Mesenchymal stem cell (in vitro differentiated cells and primary cell): ENCODE measurements at regions not wholly inside any gene's neighbourhood (a gene's known extent, or its start where the extent isn't known, plus 50 kb on each side); places are given as distances from the start of the nearest gene placed in this dataset.

Experiments
- DNase-seq: peaks from one replicate; pipeline ENCODE4 v3.0.0-alpha.2; 2013
- H2AFZ ChIP-seq: one replicate; pipeline ENCODE4 v1.6.1; 2013; ENCODE audit warnings: low read depth, mild to moderate bottlenecking, control low read depth, inconsistent platforms, low read length, moderate library complexity
- H2AK5ac ChIP-seq: 2 replicates; pipeline ENCODE4 v1.6.1; 2013; ENCODE audit warnings: low read length, moderate library complexity, mild to moderate bottlenecking, inconsistent platforms; ENCODE audit not compliant: severe bottlenecking
- H2BK120ac ChIP-seq: one replicate; pipeline ENCODE4 v1.6.1; 2013; ENCODE audit warnings: low read depth, mild to moderate bottlenecking, inconsistent platforms, low read length, moderate library complexity
- H2BK12ac ChIP-seq, 2 experiments: one replicate each; pipeline ENCODE4 v1.6.1; 2013; ENCODE audit warnings: inconsistent platforms in 2 of 2, low read length in 2 of 2, mild to moderate bottlenecking in 2 of 2, moderate library complexity in 2 of 2, control low read depth in 1 of 2
- H2BK15ac ChIP-seq: one replicate; pipeline ENCODE4 v1.6.1; 2013; ENCODE audit warnings: mild to moderate bottlenecking, low read depth, inconsistent platforms; ENCODE audit not compliant: poor library complexity, severe bottlenecking
- H2BK5ac ChIP-seq: 2 replicates; pipeline ENCODE4 v1.6.1; 2013; ENCODE audit warnings: low read depth, mild to moderate bottlenecking, low read length, control low read depth, inconsistent platforms; ENCODE audit not compliant: poor library complexity, severe bottlenecking
- H3K14ac ChIP-seq, 2 experiments: one replicate each; pipeline ENCODE4 v1.6.1; 2013; ENCODE audit warnings: inconsistent platforms in 2 of 2, low read length in 2 of 2, control low read depth in 1 of 2, mild to moderate bottlenecking in 1 of 2, moderate library complexity in 1 of 2
- H3K18ac ChIP-seq, 2 experiments: one replicate each; pipeline ENCODE4 v1.6.1; 2013; ENCODE audit warnings: inconsistent platforms in 2 of 2, low read length in 2 of 2, control low read depth in 1 of 2, low read depth in 1 of 2, mild to moderate bottlenecking in 1 of 2
- H3K23ac ChIP-seq, 2 experiments: one replicate each; pipeline ENCODE4 v1.6.1; 2013; ENCODE audit warnings: inconsistent platforms in 2 of 2, low read length in 2 of 2, mild to moderate bottlenecking in 2 of 2, moderate library complexity in 2 of 2, control low read depth in 1 of 2
- H3K27ac ChIP-seq: 2 replicates; pipeline ENCODE4 v1.5.1; 2013; ENCODE audit warnings: mild to moderate bottlenecking, moderate library complexity, low read length, control low read depth, inconsistent platforms; ENCODE audit not compliant: poor library complexity, severe bottlenecking
- H3K27me3 ChIP-seq, 2 experiments: 2 replicates each; pipeline versions ENCODE4 v1.6.1 to v1.7.0; 2013; ENCODE audit warnings: low read length in 2 of 2, mild to moderate bottlenecking in 2 of 2, moderate library complexity in 2 of 2, control low read depth in 1 of 2, inconsistent platforms in 1 of 2; ENCODE audit not compliant: control insufficient read depth in 1 of 2, insufficient read depth in 1 of 2
- H3K36me3 ChIP-seq, 2 experiments: 2 replicates each; pipeline versions ENCODE4 v1.6.1 to v1.7.0; 2013; ENCODE audit warnings: low read length in 2 of 2, control low read depth in 1 of 2, inconsistent platforms in 1 of 2, low read depth in 1 of 2, mild to moderate bottlenecking in 1 of 2; ENCODE audit not compliant: insufficient read depth in 2 of 2, control insufficient read depth in 1 of 2
- H3K4ac ChIP-seq, 2 experiments: one replicate each; pipeline ENCODE4 v1.6.1; 2013; ENCODE audit warnings: inconsistent platforms in 2 of 2, low read length in 2 of 2, mild to moderate bottlenecking in 2 of 2, moderate library complexity in 2 of 2, control low read depth in 1 of 2, low read depth in 1 of 2
- H3K4me1 ChIP-seq: 2 replicates; pipeline ENCODE4 v1.6.1; 2013; ENCODE audit warnings: low read depth, low read length, control low read depth; ENCODE audit not compliant: control insufficient read depth, insufficient read depth
- H3K4me2 ChIP-seq: 2 replicates; pipeline ENCODE4 v1.6.1; 2013; ENCODE audit warnings: low read length, mild to moderate bottlenecking, inconsistent platforms; ENCODE audit not compliant: poor library complexity, severe bottlenecking
- H3K4me3 ChIP-seq, 2 experiments: 2 replicates each; pipeline versions ENCODE4 v1.5.1 to v1.7.0; 2013; ENCODE audit warnings: low read length in 2 of 2, mild to moderate bottlenecking in 2 of 2, control low read depth in 1 of 2, low read depth in 1 of 2; ENCODE audit not compliant: insufficient read depth in 1 of 2
- H3K79me1 ChIP-seq: replicated peaks from 2 replicates; pipeline ENCODE4 v1.6.1; 2013; ENCODE audit warnings: mild to moderate bottlenecking, control low read depth, low read length, inconsistent platforms; ENCODE audit not compliant: poor library complexity, severe bottlenecking
- H3K9ac ChIP-seq: 2 replicates; pipeline ENCODE4 v1.7.0; 2013; ENCODE audit warnings: mild to moderate bottlenecking, low read length, moderate library complexity
- H3K9me3 ChIP-seq: 2 replicates; pipeline ENCODE4 v1.7.0; 2013; ENCODE audit warnings: mild to moderate bottlenecking, low read length; ENCODE audit not compliant: control insufficient read depth
- H4K8ac ChIP-seq: one replicate; pipeline ENCODE4 v1.6.1; 2013; ENCODE audit warnings: inconsistent platforms, mild to moderate bottlenecking, low read length, moderate library complexity
- H4K91ac ChIP-seq: one replicate; pipeline ENCODE4 v1.6.1; 2013; ENCODE audit warnings: mild to moderate bottlenecking, low read length, inconsistent platforms
- WGBS: methylation state at CpG from one replicate; pipeline ENCODE4 v1.1.7; 2013; ENCODE audit warnings: mixed read lengths; 5-methylcytosine and 5-hydroxymethylcytosine counted together

- H3K79me1 ChIP-seq: no peaks in the 10 kb centered on the region
- no peak overlapping the region for H3K9ac ChIP-seq
- no peak overlapping the region for H3K4me3 ChIP-seq
- no peak overlapping the region for H3K23ac ChIP-seq
- no peak overlapping the region for H4K91ac ChIP-seq
- H3K4me1 ChIP-seq: peaks cover 3% of the 10 kb centered on the region
- no peak overlapping the region for H4K8ac ChIP-seq
- H2BK120ac ChIP-seq: no peak overlapping the region
- no peak overlapping the region for H2AFZ ChIP-seq
- H3K18ac ChIP-seq: no peak overlapping the region
- no peaks in the 10 kb centered on the region for H3K9me3 ChIP-seq
- H3K4me2 ChIP-seq: no peak overlapping the region
- no peak overlapping the region for H3K14ac ChIP-seq
- H3K27me3 ChIP-seq: peaks cover 0 to 13% of the 10 kb centered on the region in 2 experiments
- no peak for DNase-seq
- 65% methylated on average over 3 of the region's 4 CpGs for WGBS
- no peak overlapping the region for H3K4ac ChIP-seq
- H3K27ac ChIP-seq: no peak overlapping the region
- H2AK5ac ChIP-seq: no peak overlapping the region
- no peak overlapping the region for H2BK12ac ChIP-seq
- H3K36me3 ChIP-seq: no peaks in the 10 kb centered on the region
- H2BK15ac ChIP-seq: no peak overlapping the region
- no peak overlapping the region for H2BK5ac ChIP-seq
Measured at GRCh38 chr9:36521148-36521547, 51.5 kb upstream of the MELK start.

- peak; percentile 9 for DNase-seq
- H3K27ac ChIP-seq: peak overlapping the region; percentile 33
- H3K23ac ChIP-seq: no peak overlapping the region
- H2AK5ac ChIP-seq: no peak overlapping the region
- H3K14ac ChIP-seq: no peak overlapping the region
- peaks cover 3% of the 10 kb centered on the region for H3K4me1 ChIP-seq
- no peak overlapping the region for H3K4me2 ChIP-seq
- no peak overlapping the region for H4K91ac ChIP-seq
- no peaks in the 10 kb centered on the region for H3K79me1 ChIP-seq
- no peak overlapping the region for H2AFZ ChIP-seq
- H3K18ac ChIP-seq: no peak overlapping the region
- no peak overlapping the region for H3K4me3 ChIP-seq
- no peak overlapping the region for H2BK15ac ChIP-seq
- no peak overlapping the region for H4K8ac ChIP-seq
- no peaks in the 10 kb centered on the region for H3K36me3 ChIP-seq
- peaks cover 0 to 15% of the 10 kb centered on the region in 2 experiments for H3K27me3 ChIP-seq
- H2BK12ac ChIP-seq: no peak overlapping the region
- H3K9me3 ChIP-seq: no peaks in the 10 kb centered on the region
- no peak overlapping the region for H2BK120ac ChIP-seq
- H2BK5ac ChIP-seq: no peak overlapping the region
- no peak overlapping the region for H3K9ac ChIP-seq
- H3K4ac ChIP-seq: no peak overlapping the region
Measured at GRCh38 chr9:36517131-36517530, 55.6 kb upstream of the MELK start.

GRCh38 chr9:36504156-36504555 lies 68.5 kb upstream of the MELK start:
- Histone ChIP-seq H3K18ac (no peak overlapping the region), H4K8ac (no peak overlapping the region), H4K91ac (no peak overlapping the region), H3K23ac (no peak overlapping the region), H3K9me3 (no peaks in the 10 kb centered on the region), H2BK15ac (no peak overlapping the region), H2AFZ (no peak overlapping the region), H3K14ac (no peak overlapping the region), H3K4ac (no peak overlapping the region), H3K36me3 (no peaks in the 10 kb centered on the region), H3K27me3 (peaks cover 8 to 21% of the 10 kb centered on the region in 2 experiments), H3K27ac (no peak overlapping the region), H3K79me1 (no peaks in the 10 kb centered on the region), H3K4me3 (no peak overlapping the region), H2BK12ac (no peak overlapping the region), H2BK5ac (no peak overlapping the region), H3K4me2 (no peak overlapping the region), H3K4me1 (peaks cover 3% of the 10 kb centered on the region), H2BK120ac (no peak overlapping the region), H3K9ac (no peak overlapping the region), H2AK5ac (no peak overlapping the region)
- WGBS: 84% methylated on average over 4 of the region's 4 CpGs
- DNase-seq: no peak

- Histone ChIP-seq H3K79me1 (no peaks in the 10 kb centered on the region), H2AK5ac (no peak overlapping the region), H3K4me2 (no peak overlapping the region), H3K36me3 (no peaks in the 10 kb centered on the region), H3K4ac (no peak overlapping the region), H2BK15ac (no peak overlapping the region), H3K9me3 (no peaks in the 10 kb centered on the region), H2BK120ac (no peak overlapping the region), H3K23ac (no peak overlapping the region), H2AFZ (no peak overlapping the region), H3K27ac (no peak overlapping the region), H3K9ac (no peak overlapping the region), H3K27me3 (peaks cover 4 to 22% of the 10 kb centered on the region in 2 experiments), H4K8ac (no peak overlapping the region), H3K14ac (no peak overlapping the region), H4K91ac (no peak overlapping the region), H2BK5ac (no peak overlapping the region), H3K18ac (no peak overlapping the region), H3K4me1 (peaks cover 3% of the 10 kb centered on the region), H3K4me3 (no peak overlapping the region), H2BK12ac (no peak overlapping the region)
- WGBS: 91% methylated on average over 6 of the region's 6 CpGs
- peak; percentile 6 for DNase-seq
Measured at GRCh38 chr9:36503172-36504088, 69.3 kb upstream of the MELK start.
